NCI-H69 (cell line): ENCODE measurements at regions not wholly inside any gene's neighbourhood (a gene's known extent, or its start where the extent isn't known, plus 50 kb on each side); places are given as distances from the start of the nearest gene placed in this dataset.
A peak's percentile ranks its signal among the peaks of the same experiment; 100 is the strongest.

Experiments used
- DNase-seq: peaks from one replicate; lab custom pipeline; 2025; lab: John Stamatoyannopoulos, UW

DNA sequence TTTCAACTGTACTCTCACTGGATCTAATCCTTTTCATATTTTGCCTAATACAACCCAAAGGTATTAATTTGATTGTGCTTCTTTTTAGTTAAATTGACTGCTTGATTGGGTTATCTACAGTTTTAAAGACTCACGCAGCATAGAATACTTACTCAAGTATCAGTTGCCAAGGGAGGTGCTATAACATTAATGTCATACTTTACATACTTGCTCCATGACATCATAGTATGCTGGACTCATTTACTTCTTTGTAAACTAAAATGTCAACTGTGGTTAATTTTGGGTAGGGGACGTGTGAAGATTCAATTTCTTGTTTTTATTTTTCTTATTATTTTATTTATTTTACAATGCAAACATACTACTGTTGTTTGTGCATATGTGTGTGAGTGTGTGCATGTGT is 716.2 kb upstream of the VRK2 start:
- no peak for DNase-seq

GRCh38 chr2:57333221-57333620 is 713.4 kb upstream of the VRK2 start:
- no peak for DNase-seq

GRCh38 chr2:57343391-57344006 is 703.1 kb upstream of the VRK2 start:
- DNase-seq: peak; percentile 2

GRCh38 chr2:57368190-57368589 is 678.4 kb upstream of the VRK2 start:
- DNase-seq: no peak

- no peak for DNase-seq
Observed at GRCh38 chr2:57370882-57371585, 675.6 kb upstream of the VRK2 start.

- no peak for DNase-seq
Observed at GRCh38 chr2:57372237-57372984, 674.2 kb upstream of the VRK2 start.

DNA sequence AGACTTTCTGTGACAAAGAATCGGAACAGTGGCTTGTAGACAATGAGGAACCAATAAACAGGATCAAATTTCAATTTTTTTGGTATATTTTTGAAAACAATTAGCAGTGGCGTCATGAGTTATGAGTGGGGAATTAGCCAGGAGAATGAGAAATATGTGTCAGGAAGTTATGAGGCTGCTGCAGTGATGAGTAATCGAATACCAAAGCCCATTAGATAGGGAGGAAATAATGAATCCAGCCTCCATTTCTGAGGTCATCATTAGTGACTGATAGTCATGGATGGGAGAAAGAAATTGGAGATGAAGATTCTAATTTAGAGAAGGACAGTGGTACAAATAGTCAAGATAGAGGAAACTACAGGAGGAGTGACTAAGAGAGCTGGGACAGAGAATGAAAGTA is 673.1 kb upstream of the VRK2 start:
- DNase-seq: no peak

- peak; percentile 29 for DNase-seq
Observed at GRCh38 chr2:57376985-57377384, 669.6 kb upstream of the VRK2 start.

GRCh38 chr2:57386305-57386704 is 660.3 kb upstream of the VRK2 start:
- no peak for DNase-seq

GRCh38 chr2:57396355-57397098 is 650.1 kb upstream of the VRK2 start:
- DNase-seq: no peak

DNA sequence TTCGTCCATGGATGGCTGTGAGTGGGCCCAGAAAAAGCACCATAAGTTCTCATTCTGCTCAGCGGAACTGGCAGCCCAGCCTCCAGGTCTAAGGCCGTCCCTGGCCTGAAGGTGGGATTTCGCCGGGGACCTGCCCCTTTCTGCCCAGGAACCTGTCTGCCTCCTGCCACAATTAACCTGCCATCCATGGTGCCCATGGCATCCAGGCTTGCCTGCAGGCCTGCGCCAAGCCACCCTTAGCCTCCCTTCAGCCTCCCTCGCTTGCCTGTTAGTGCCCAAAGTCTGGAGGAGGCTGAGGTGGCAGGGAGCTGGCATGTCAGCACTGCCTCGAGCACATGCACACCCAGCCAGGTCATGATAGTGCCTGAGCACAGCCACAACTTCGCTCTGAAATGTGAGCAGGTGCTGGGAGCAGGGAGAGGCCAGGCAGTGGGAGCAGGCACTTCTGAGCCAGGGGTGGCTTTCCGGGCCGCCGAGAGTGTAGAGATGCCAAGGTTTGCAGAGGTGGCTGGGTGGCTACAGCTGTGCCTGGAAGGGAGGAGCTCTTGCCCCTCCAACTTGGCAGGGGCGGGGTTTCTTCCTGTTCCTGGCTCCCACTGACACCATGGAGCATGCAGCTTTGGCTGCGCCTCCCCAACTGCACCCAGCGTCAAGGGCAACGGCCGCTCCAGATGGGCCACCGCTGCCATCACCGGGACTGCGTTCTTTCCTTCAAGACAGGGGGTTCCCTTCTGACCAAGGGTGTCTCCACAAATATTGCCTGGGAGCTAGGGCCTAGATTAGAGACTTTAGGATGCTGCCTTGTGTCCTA is 648.9 kb upstream of the VRK2 start:
- DNase-seq: no peak

DNA sequence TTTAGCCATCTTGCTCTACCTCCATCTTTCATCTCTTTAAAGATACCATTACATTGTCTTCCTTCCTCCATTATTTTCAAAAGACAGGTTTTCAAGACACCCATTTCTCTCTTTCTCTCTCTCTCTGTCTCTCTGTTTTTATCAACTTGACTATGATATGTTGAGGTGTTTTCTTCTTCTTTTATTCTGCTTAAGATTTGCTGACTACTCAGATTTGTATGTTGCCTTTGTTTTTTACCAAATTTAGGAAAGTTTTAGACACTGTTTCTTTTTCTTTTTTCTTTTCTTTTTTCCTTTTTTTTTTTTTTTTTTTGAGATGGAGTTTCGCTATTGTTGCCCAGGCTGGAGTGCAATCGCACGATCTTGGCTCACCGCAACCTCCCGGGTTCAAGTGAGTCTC is 647.5 kb upstream of the VRK2 start:
- DNase-seq: no peak

DNA sequence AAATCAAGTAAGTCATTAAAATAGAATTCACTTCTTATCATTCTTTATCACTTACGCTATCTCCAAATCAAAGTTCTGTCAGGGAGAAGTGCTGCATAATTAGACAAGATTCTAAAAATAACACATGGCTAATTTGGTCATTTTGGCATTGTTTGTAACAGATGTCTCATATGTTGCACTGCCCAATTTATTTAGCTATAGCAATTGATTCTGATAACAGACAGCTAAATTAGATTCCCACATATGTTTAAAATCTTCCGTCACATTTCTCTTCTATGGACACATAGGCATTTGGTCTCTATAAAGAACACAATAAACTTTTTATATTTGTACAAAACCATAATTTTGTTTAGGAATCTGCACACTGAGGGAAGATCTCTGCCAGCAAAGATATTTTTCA is 644.5 kb upstream of the VRK2 start:
- DNase-seq: no peak

DNA sequence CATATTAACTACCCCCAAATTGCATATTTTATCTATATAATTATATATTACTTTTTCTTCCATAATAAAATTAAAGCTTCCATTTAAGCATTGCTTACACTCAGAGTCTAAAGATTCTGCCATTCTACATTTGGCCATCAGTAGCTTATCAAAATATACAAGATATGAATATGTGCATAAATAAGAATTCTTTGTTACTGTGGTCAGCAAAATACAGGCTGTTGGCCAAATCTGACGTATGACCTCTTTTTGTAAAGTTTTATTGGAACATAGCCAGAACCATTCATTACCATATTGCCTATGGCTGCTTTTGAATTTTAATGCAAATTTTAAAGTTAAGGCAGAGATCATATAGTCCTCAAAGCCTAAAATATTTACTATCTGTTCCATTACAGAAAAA is 643.9 kb upstream of the VRK2 start:
- no peak for DNase-seq

DNA sequence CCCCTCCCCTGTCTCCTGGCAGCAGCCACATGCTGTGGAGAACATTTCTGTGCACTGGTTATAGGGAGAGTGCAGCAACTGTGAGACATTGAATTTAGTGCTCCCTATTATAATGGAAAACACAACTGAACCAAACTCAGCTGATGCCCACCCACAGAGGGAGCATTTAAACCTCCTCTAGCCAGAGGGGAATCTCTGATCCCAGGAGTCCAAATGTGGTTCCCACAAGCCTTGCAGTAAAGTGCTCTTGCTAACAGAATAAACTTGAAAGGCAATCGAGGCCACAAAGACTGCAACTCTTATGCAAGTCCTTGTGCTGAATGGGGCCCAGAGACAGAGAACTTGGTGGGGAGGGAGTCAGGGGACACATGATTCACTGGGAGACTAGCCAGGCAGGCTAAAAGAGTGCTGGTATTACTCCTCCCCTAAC is 638.8 kb upstream of the VRK2 start:
- DNase-seq: peak; percentile 21

GRCh38 chr2:57408587-57408986 is 638.0 kb upstream of the VRK2 start:
- no peak for DNase-seq

DNA sequence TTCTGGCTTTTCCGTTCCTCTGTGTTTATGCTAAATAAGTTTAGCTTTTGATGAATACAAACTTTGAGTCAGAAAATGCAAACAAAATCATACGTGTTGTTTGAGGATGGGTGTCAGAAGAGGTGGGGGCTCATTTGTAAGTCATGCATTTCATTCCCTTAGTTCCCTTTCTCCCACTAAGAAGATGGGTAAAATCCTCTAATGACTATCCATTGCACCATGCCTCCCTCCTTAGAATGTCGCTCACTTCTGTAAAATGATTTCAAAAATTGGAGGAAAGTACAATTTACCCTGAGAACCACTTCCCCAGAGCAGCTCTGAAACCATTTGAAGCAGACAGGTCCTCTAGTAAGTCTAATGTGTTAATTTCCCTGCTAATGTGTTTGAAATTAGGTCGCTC is 629.6 kb upstream of the VRK2 start:
- DNase-seq: no peak

DNA sequence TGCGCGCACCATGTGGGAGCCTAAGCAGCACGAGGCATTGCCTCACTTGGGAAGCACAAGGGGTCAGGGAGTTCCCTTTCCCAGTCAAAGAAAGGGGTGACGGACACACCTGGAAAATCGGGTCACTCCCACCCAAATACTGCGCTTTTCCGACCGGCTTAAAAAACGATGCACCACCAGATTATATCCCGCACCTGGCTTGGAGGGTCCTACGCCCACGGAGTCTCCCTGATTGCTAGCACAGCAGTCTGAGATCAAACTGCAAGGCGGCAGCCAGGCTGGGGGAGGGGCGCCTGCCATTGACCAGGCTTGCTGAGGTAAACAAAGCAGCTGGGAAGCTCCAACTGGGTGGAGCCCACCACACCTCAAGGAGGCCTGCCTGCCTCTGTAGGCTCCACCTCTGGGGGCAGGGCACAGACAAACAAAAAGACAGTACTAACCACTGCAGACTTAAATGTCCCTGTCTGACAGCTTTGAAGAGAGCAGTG is 627.7 kb upstream of the VRK2 start:
- DNase-seq: peak; percentile 32

GRCh38 chr2:57429831-57430230 is 616.8 kb upstream of the VRK2 start:
- no peak for DNase-seq

GRCh38 chr2:57432528-57432927 is 614.1 kb upstream of the VRK2 start:
- no peak for DNase-seq

DNA sequence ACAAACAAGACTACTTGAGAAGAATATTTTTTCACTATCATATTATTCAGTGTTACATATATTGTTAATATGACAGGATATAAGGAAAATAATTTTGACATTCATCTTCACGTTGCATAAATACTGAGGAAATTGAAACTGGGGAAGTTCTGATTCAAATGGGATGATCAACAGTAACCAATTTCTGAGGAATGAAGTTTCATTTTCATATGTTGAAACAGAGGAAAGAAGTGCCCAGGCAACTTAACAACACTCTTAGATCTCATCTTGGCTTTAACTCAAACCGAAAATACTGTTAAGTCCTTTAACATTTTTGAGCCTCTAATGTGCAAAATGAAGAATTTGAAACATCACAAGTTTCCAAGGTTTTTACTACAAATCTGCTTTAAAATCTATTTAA is 612.2 kb upstream of the VRK2 start:
- DNase-seq: no peak

GRCh38 chr2:57434972-57435371 is 611.6 kb upstream of the VRK2 start:
- DNase-seq: no peak
